DMS114 treated with DMSO at 0.1 percent for 48 hours (cell line): ENCODE measurements at regions not wholly inside any gene's neighbourhood (a gene's known extent, or its start where the extent isn't known, plus 50 kb on each side); places are given as distances from the start of the nearest gene placed in this dataset.

Source experiments
- DNase-seq: peaks from one replicate; lab custom pipeline; 2025; ENCODE audit not compliant: unreplicated experiment; lab: John Stamatoyannopoulos, UW

DNA sequence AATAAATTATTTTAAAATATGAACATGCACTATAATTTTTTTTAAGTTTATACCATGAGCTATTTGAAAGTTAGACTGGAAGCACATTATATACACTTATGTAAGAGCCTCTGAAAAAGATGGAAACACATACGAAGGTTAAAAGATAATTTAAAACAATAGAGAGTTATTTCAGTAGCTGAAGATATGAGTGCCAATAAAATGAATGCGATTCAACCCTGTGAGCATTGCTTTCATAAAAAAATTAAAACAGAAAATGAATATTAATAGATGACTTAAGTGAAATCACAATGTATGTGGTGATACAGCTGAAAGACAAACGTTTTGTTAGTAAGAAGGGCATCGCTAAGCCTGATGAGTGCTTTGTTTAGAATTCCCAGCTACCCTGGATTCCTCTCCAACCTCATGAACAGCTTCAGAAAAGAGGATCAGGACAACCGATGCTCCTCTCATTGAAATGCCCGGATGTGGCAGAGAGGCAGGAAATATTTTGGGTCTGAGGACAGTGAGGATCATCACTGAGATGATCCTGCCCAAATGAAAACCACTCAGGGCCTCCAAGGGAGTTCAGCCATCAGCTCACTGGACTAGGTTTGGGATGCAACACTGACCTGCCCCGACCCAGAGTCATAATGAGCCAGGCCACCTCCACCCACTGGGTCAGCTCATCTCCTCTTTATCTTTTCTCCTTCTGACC is 60.2 kb upstream of the TOP3B start:
- DNase-seq = no peak

DNA sequence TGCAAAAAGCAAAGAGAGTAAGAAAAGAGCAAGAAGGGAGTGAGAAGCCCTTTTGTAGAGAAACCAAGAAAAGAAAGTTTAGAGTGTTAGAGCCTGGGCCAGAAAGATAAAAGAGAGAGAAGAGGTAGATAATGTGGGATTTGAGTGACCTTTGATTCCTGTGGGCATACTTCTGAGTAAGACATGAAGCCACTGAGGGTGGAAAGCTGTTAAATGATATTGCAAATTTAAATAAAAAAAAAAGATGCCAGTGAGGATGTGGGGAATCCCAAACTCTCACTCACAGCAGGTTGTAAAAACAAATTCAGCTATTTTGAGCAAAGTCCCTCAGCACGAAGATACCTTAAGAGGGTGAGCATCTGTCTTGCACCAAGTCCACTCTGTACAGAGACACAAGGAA is 59.4 kb upstream of the TOP3B start:
- DNase-seq = no peak

DNA sequence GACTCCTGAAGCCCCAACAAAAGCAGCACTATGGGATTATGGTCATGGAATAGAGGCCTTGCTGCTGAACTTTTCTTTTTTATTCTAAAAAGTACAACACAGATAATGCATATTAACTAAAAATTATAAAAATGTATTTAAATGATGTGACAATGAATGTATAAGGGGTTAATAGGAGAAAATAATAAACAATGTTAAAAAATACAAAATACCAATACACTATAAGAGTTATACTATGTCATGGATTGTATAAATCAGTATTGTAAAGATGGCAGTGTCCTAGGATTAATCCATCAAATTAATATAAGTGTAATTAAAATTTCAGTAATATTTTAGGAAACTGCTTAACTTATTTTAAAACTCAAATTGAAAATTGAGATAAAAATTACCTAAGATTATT is 58.3 kb upstream of the TOP3B start:
- DNase-seq = no peak

DNA sequence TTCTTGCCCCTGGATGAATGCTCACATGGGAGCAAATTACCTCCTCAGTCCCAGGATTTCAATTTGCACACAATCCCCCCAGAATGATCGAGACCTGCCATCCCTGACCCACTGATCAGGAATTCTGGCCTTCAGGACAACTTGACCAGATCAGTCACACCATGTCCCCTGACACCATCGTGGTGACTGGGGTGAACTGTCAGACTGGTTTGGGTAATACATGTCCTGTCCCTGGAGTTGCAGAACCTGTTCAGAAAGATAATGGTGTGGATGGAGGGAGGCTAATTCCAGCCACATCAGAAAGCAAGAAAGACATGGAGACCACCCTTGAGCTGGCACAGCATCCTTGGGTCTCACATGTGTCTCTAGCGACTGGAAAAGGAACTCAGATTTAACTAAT is 57.9 kb upstream of the TOP3B start:
- DNase-seq = no peak

DNA sequence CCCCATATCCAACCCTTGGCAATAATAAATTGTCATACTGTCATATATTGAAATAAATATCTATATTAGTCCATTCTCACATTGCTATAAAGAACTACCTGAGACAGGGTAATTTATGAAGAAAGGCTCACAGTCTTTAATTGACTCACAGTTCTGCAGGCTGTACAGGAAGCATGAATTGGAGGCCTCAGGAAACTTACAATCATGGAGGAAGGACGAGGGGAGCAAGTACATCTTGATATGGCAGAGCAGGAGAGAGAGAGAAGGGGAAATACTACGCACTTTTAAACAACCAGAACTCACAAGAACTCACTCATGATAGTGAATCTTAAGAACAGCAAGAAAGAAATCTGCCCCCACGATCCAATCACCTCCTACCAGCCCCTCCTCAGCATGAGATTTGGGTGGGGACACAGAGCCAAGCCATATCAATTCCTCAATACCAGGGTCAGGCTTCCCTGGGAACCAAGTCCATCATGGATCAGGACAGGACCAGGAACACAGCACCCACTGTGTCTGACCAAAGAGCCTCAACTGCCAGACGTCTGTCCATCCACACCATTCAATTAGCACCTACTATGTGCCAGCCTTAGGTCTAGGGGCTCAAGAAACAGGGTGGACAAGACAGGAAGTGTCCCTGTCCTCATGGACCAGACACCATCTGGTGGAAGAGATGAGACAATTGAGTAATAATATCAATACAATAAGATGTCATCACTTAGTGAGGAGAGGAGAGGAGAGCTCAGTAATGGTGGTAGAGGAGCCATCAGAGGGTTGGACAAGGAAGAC is 56.9 kb upstream of the TOP3B start:
- no peak for DNase-seq

DNA sequence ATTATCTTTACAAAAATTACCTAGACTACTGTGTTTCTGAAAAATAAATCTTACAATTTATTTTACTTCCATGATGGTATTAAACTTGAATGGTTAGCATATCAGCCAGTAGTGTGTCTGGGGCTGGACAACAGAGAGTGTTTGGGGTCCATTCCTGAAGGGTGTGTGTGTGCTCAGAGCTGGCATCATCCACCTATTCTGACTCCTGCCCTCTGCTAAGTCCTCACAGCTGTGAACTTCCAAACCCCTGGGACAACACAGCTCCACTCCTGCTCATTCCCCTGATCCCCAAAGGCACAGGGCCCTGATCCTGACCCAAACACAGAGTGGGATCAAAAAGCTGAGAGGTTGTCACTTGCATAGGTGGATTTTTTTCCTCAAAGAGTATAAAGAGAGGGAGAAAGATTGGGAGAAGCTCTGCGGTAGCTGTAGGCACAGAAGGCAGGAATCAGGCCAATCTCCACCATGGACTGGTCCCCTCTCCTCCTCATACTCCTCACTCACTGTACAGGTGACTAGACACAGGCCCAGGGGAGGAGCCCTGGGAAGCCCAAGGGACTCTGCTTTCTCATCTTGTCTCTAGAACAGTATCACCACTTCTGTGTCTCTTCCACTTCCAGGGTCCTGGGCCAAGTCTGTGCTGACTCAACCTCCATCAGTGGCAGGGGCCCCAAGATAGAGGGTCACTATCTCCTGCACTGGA is 55.7 kb upstream of the TOP3B start:
- no peak for DNase-seq

DNA sequence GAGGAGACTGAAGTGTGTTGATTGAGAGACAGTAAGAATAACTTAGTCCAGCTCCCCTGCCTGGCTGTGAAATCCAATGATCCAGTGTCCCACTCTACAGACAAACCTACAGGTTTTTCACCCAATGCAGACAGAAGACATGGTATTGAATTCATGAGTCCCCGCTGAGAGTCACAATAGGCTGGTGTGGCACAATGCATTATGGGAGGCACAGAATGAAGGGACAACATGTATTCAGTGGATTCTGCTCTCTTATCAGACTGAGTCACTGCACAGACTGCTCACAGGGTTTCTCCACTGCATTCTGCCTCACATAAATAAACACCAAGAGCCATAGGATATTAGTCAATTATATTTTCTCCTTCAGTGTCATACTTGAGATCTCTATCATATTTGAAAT is 55.2 kb upstream of the TOP3B start:
- DNase-seq = no peak

DNA sequence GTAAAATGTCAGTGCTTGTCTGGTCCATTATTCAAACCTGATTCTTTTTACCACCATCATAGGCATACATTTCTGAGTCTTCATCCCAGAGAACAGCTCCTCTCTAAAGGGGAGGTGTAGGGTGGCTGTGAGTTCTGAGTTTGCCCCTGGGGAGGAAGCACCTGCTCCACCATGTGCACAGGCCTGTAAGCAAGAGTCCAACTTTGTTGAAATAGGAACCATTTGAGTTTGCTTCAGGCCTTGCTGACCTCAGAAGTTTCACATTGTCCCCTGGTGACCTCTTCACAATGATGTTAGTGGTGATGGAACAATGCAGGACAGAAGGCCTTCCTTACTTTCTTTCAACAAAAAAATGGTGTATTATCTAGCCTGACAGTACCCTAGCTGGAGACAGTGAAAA is 54.6 kb upstream of the TOP3B start:
- no peak for DNase-seq

DNA sequence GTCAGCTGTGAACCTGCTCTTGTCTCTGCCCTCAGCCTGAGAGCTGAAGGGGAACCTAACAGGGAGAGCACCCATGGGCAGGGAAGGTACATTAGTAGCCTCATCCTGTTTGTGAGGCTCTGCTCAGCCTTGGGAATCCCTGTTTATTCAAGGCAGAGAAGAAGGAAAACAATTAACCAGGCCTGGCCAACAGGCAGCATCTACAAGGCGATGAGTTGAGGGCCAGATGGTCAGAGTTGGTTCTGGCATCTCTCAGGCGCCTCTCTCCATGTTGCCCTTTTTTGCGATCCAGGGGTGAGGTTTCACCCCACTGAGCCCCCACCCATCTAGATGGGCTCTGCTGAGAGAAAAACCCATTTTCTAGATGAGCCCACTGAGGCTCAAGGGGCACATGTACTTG is 54.0 kb upstream of the TOP3B start:
- DNase-seq = no peak

DNA sequence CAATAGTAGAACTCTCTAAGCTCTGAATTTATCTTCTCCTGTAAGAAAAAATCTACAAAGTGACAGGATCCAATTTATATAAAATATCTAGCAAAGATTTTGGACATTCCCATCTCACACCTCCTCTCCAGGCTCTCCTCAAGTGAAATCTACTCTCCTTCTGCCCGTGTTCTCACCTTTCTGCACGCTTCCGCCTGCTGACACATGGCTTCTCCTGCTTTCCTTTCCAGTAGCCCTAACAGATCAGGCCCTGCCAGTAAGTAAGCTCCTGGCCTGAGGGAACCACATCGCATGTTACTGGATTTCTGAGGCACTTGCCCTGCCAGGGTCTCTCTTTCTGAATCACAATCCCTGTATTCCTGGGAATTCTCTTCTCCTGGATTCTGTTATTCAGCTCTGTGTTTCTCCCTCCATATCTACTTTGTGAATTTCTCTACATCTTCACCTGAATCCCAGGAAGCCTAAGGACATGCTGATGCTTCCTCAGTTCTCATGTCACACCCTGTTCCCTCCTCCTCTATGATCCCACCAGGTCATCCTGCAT is 53.3 kb upstream of the TOP3B start:
- no peak for DNase-seq

DNA sequence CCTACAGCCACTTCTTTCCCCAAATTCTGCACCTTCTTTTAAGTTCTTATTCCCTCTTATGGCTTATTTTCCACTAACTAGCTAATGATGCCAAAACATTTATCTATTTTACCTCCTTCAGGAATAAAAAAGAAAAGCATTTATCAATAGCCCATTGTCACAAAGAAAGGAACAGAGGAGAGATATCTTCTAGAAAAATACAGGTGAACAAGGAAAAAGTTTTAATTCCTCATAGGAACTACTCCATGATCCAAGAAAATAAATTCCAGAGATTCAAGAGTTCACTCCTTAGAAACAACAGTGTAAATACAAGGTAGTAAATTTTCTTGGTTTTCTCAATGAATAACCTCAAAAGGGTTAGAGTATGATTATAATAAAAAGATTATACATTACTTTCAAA is 52.6 kb upstream of the TOP3B start:
- no peak for DNase-seq

DNA sequence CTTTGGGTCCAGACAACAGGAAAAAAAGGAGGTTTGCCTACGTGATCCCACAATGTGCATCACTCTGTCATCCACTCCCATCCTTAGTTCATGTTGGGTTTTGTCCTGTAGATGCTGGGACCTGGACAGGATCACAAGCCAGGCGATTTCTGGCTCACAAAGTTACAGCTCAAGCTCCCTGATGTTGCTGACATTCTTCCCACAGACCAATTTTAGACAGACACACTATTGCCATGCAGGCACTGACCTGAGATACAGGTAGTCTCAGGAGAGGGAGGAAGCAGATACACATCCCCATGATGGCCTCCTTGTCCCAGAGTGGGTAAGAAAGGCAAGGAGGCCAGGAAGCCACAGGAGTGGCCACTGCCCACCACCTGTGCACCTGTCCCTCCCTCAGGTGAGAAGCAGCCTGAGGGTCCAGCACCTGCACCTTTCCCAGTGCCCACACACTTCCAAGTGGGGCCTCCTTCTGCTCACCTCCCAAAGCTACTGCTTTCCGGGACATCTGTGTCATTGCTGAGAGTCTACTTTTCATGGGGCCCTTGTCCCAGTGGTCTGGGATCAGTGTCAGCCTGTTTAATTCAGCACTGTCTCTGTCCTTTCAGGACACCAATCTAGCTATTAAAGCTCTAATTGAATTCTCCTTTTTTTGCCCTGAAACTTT is 52.0 kb upstream of the TOP3B start:
- DNase-seq = no peak

DNA sequence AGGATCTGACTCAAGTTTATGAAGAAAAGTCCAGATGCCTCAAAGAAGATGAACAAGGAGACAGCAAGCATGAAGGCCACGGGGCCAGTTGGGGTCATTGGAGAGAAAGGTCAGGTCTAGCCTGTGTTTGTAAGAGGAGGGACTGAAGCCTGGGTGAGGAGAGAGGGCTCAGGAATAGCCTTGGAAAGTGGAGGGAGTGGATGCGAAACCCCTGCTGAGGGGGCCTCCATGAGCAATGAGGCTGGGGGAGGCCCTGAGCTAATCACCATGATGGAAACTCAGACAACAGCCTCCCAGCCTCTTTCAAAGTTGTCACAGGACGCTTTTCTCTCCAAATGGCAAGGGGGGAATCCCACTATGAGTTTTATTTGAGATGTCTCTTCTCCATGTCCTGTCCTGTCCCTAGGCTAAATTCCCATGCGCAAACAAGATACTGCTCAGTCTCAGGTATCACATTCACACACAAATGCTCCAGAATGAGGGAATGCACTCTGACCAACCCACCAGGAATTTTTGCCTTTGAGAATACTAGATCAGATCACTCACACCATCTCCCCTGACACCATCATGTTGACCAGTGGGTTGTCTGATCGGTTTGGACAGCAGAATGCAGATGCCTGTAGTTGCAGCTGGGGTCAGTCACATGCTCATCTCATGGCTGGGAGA is 51.3 kb upstream of the TOP3B start:
- DNase-seq = no peak

DNA sequence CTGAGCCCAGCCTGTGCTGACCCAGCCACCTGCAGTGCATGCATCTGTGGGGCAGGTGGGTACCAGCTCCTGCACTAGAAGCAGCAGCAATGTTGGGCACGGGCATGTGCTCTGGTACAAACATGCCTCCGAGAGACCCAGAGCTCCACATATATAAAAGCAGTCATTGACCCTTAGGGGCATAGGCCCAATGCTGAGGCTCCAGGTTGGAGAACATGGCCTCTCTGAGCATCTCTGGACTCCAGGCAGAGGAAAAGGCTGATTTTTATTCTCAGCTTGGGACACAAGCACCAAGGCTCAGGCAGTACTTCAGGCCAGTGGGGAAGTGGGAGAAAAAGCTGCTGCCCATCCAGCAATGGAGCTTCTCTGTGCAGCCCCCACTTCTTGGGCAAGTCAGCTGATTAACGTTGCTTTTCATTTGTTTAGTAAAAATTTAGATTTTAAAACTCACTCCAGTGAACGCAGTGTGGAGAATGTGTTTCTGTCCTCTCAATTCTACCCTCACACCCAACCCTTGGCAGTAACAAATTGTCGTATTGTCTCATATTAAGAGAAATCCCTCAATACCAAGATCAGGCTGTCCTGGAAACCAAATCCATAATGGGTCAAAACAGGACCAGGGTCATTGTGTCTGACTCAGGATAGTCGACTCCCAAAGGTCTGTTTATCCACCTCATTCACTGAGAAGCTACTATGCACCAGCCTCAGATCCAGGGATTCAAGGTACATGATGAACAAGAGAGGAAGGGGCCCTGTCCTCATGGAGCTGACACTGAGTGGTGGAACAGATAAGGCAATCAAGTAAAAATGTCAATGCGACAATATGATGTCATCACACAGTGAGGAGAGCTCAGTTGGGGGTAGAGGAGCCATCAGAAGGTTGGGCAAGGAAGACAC is 50.6 kb upstream of the TOP3B start:
- no peak for DNase-seq

DNA sequence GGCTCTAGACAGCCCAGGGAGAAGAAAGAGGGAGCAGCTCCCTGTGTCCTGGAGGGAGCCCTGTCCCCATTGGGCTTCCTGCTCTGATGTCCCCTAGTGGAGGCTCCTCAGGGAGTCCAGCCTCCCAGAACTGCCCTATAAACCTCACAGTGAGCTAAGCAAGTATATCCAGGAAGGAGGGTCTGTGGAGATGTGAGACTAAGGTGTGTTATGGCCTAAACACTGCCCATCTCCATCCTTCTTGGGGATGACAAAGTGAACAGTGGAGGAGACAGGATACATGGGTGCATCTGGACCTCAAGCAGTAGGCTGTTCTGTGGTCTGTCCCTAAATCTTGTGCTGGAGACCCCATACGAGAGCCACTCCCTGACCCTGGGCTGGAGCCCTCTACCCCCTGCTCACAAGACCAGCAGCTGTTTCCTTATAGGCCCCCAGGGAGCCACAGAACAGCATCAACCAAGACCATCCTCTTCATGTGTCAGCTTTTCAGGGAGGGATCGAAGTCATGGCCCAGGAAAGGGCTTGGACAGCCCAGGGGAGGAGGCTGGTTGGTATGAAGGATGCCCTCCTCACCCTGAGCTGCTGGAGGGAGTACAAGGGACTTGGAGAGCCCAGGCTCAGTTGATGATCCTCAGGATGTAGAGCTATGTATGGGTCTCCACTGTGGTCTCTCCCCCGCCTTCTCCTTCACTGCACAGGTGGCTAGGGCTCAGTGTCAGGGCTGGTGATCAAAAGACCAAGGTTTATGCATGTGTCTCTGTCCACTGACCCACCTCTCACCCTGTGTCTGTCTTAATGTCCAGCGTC is 49.7 kb upstream of the TOP3B start:
- no peak for DNase-seq
